ENCODE measurements at regions not wholly inside any gene's neighbourhood (a gene's known extent, or its start where the extent isn't known, plus 50 kb on each side); places are given as distances from the start of the nearest gene placed in this dataset.

GRCh38 chr7:155219154-155219531, 78.5 kb upstream of the INSIG1 start:
- no peaks in the 10 kb centered on the region for H3K9me3 ChIP-seq
- intact Hi-C loops (cut with DNase I) = no loop called here
- DNase-seq = no peak
- 79 to 84% methylated on average over 15 of the region's 15 CpGs for WGBS, 2 donors
- H3K27me3 ChIP-seq = peaks cover 6 to 42% (median 15%) of the 10 kb centered on the region in 3 donors
- no peak overlapping the region for H3K4me3 ChIP-seq
- H3K27ac ChIP-seq = no peak overlapping the region
- H3K4me1 ChIP-seq = peaks cover 0 to 9% (median 8%) of the 10 kb centered on the region in 4 donors
- H3K36me3 ChIP-seq = no peaks in the 10 kb centered on the region
- TF ChIP-seq EP300 (IDR thresholded peaks at IDR 0.05) = no peak

- intact Hi-C loops (cut with DNase I) = no loop called here
- Histone ChIP-seq H3K4me3 (no peak overlapping the region), H3K27ac (no peak overlapping the region), H3K9me3 (no peaks in the 10 kb centered on the region), H3K27me3 (peaks cover under 1 to 32% (median 5%) of the 10 kb centered on the region in 3 donors), H3K36me3 (no peaks in the 10 kb centered on the region), H3K4me1 (no peaks in the 10 kb centered on the region)
- 88 to 93% methylated on average over 18 of the region's 18 CpGs for WGBS, 2 donors
- DNase-seq = peak; percentile 52
- TF ChIP-seq POLR2AphosphoS5 (IDR thresholded peaks at IDR 0.05) (no peak), EP300 (IDR thresholded peaks at IDR 0.05) (no peak), POLR2A (IDR thresholded peaks at IDR 0.05) (no peak)
- TF ChIP-seq, protein P1, sequence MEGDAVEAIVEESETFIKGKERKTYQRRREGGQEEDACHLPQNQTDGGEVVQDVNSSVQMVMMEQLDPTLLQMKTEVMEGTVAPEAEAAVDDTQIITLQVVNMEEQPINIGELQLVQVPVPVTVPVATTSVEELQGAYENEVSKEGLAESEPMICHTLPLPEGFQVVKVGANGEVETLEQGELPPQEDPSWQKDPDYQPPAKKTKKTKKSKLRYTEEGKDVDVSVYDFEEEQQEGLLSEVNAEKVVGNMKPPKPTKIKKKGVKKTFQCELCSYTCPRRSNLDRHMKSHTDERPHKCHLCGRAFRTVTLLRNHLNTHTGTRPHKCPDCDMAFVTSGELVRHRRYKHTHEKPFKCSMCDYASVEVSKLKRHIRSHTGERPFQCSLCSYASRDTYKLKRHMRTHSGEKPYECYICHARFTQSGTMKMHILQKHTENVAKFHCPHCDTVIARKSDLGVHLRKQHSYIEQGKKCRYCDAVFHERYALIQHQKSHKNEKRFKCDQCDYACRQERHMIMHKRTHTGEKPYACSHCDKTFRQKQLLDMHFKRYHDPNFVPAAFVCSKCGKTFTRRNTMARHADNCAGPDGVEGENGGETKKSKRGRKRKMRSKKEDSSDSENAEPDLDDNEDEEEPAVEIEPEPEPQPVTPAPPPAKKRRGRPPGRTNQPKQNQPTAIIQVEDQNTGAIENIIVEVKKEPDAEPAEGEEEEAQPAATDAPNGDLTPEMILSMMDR (IDR thresholded peaks at IDR 0.05) = no peak
Measured at GRCh38 chr7:155219947-155220769, 77.5 kb upstream of the INSIG1 start.

- Histone ChIP-seq H3K27ac (no peak overlapping the region), H3K27me3 (peaks cover 0 to 25% (median 3%) of the 10 kb centered on the region in 3 donors)
- intact Hi-C loops (cut with DNase I) = no loop called here
Measured at GRCh38 chr7:155220903-155221302, 76.8 kb upstream of the INSIG1 start.

DNA sequence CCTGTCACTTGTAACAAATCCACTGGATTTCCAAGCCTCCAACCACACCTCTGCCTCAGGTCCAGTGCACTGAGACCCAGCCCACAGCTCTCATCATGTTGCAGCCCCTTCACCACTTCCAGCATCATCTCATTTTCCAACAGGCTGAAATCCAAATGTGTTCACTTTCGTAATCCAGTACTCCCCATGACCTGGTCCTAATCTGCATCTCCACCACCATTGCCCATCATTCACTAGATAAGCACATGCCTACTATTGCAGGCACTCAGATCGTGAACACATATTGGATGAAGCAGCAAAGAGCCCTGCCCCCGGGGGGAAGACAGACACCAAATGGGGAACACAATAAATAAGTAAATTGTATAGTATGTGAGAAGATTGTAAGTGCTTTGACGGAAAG, 76.1 kb upstream of the INSIG1 start:
- H3K4me3 ChIP-seq = no peak overlapping the region
- no peaks in the 10 kb centered on the region for H3K9me3 ChIP-seq
- WGBS, 2 donors = 83 to 85% methylated on average over 4 of the region's 4 CpGs
- intact Hi-C loops (cut with DNase I) = no loop called here
- H3K27ac ChIP-seq = no peak overlapping the region
- H3K4me1 ChIP-seq = no peaks in the 10 kb centered on the region
- no peaks in the 10 kb centered on the region for H3K36me3 ChIP-seq
- DNase-seq = no peak
- TF ChIP-seq EP300 (IDR thresholded peaks at IDR 0.05) (no peak), POLR2A (IDR thresholded peaks at IDR 0.05) (no peak), POLR2AphosphoS5 (IDR thresholded peaks at IDR 0.05) (no peak)
- TF ChIP-seq, protein P1 (IDR thresholded peaks at IDR 0.05) = no peak
- H3K27me3 ChIP-seq = peaks cover 0 to 21% (median 3%) of the 10 kb centered on the region in 3 donors

More at GRCh38 chr7:155220903-155221302, 76.8 kb upstream of the INSIG1 start:
- Histone ChIP-seq H3K36me3 (no peaks in the 10 kb centered on the region), H3K4me3 (no peak overlapping the region), H3K4me1 (no peaks in the 10 kb centered on the region), H3K9me3 (no peaks in the 10 kb centered on the region)
- WGBS, 2 donors = 90% methylated on average over 5 of the region's 5 CpGs
- peak; percentile 36 for DNase-seq
- TF ChIP-seq EP300 (IDR thresholded peaks at IDR 0.05) = no peak
- no peak for TF ChIP-seq POLR2AphosphoS5 (IDR thresholded peaks at IDR 0.05)
- TF ChIP-seq POLR2A (IDR thresholded peaks at IDR 0.05) = no peak
- TF ChIP-seq, protein P1 (IDR thresholded peaks at IDR 0.05) = no peak

DNA sequence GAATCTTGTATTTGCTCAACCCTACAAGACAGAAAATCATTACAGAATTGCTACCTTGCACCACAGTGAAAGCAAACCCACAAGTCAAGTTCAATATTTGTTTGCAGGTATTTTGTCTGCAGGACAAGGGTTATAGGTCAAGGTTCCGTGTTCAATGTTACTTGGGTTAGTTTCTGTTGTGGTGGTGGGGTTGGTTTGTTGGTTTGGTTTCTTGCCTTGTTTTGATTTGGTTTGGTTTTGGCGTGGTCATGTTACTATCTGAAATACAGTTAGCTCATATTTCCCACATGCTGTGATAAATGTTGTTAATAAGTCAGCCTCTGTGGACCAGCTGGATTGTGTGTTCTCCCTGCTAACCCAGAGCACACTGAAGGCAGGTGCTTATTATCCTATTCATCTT, 75.6 kb upstream of the INSIG1 start:
- Histone ChIP-seq H3K36me3 (no peaks in the 10 kb centered on the region), H3K9me3 (no peaks in the 10 kb centered on the region), H3K27me3 (peaks cover 0 to 17% (median 3%) of the 10 kb centered on the region in 3 donors), H3K27ac (no peak overlapping the region), H3K4me1 (no peaks in the 10 kb centered on the region), H3K4me3 (no peak overlapping the region)
- no peak for TF ChIP-seq EP300 (IDR thresholded peaks at IDR 0.05)
- TF ChIP-seq POLR2AphosphoS5 (IDR thresholded peaks at IDR 0.05) = no peak
- TF ChIP-seq, protein P1 (IDR thresholded peaks at IDR 0.05) = no peak
- no peak for TF ChIP-seq POLR2A (IDR thresholded peaks at IDR 0.05)
- intact Hi-C loops (cut with DNase I) = no loop called here
- no peak for DNase-seq
- 54 to 67% methylated on average over 2 of the region's 2 CpGs for WGBS, 2 donors

All from sigmoid colon (tissue), 6 donors.